HG03108 (cell line): ENCODE measurements at regions not wholly inside any gene's neighbourhood (a gene's known extent, or its start where the extent isn't known, plus 50 kb on each side); places are given as distances from the start of the nearest gene placed in this dataset.
A peak's percentile ranks its signal among the peaks of the same experiment; 100 is the strongest.

ENCODE experiments used
- ATAC-seq: cut with Tn5 transposase; IDR thresholded peaks from one replicate; pipeline ENCODE4 v1.9.1; 2021; ENCODE audit warnings: moderate library complexity; ENCODE audit not compliant: unreplicated experiment

- ATAC-seq = no peak
Observed at GRCh38 chr12:132426349-132427173, 63.4 kb upstream of the FBRSL1 start.

GRCh38 chr12:132424811-132425210, 65.1 kb upstream of the FBRSL1 start:
- no peak for ATAC-seq

- ATAC-seq = no peak
Observed at GRCh38 chr12:132423820-132424645, 65.9 kb upstream of the FBRSL1 start.

GRCh38 chr12:132423251-132423819, 66.6 kb upstream of the FBRSL1 start:
- no peak for ATAC-seq

GRCh38 chr12:132422381-132423043, 67.4 kb upstream of the FBRSL1 start:
- ATAC-seq = no peak

GRCh38 chr12:132422040-132422380, 67.9 kb upstream of the FBRSL1 start:
- ATAC-seq = no peak

GRCh38 chr12:132419631-132420246, 70.2 kb upstream of the FBRSL1 start:
- no peak for ATAC-seq

GRCh38 chr12:132418393-132418925, 71.5 kb upstream of the FBRSL1 start:
- ATAC-seq = no peak

- ATAC-seq = no peak
Observed at GRCh38 chr12:132417741-132418140, 72.2 kb upstream of the FBRSL1 start.

- no peak for ATAC-seq
Observed at GRCh38 chr12:132416827-132417226, 73.1 kb upstream of the FBRSL1 start.

- no peak for ATAC-seq
Observed at GRCh38 chr12:132416121-132416673, 73.8 kb upstream of the FBRSL1 start.

GRCh38 chr12:132415327-132416120, 74.4 kb upstream of the FBRSL1 start:
- ATAC-seq = no peak

GRCh38 chr12:132414634-132415326, 75.2 kb upstream of the FBRSL1 start:
- ATAC-seq = peak; percentile 78

GRCh38 chr12:132413931-132414588, 75.9 kb upstream of the FBRSL1 start:
- ATAC-seq = no peak

GRCh38 chr12:132411457-132411856, 78.5 kb upstream of the FBRSL1 start:
- ATAC-seq = no peak

- no peak for ATAC-seq
Observed at GRCh38 chr12:132410849-132411248, 79.1 kb upstream of the FBRSL1 start.

GRCh38 chr12:132410296-132410625, 79.7 kb upstream of the FBRSL1 start:
- ATAC-seq = no peak

GRCh38 chr12:132409495-132410295, 80.3 kb upstream of the FBRSL1 start:
- ATAC-seq = no peak
